AG09309 (cell line): ENCODE measurements at regions not wholly inside any gene's neighbourhood (a gene's known extent, or its start where the extent isn't known, plus 50 kb on each side); places are given as distances from the start of the nearest gene placed in this dataset.

Source experiments
- DNase-seq: peaks from one replicate; pipeline ENCODE4 v3.0.0-alpha.2; 2010; ENCODE audit warnings: low read depth
- H3K4me3 ChIP-seq: 2 replicates; pipeline ENCODE4 v1.5.1; 2011; ENCODE audit warnings: mild to moderate bottlenecking, low read depth, low read length, moderate library complexity; ENCODE audit not compliant: control insufficient read depth
- CTCF ChIP-seq: IDR thresholded peaks from 2 replicates; pipeline ENCODE4 v1.5.1; 2011; ENCODE audit warnings: mild to moderate bottlenecking, low read depth, low read length, inconsistent platforms; ENCODE audit not compliant: insufficient read depth, control insufficient read depth; ENCODE audit errors: missing control alignments

- H3K4me3 ChIP-seq = no peak overlapping the region
- no peak for TF ChIP-seq CTCF
- DNase-seq = no peak
Measured at GRCh38 chr1:78415165-78415564, 75.6 kb upstream of the PTGFR start.

- no peak overlapping the region for H3K4me3 ChIP-seq
- DNase-seq = peak; percentile 89
Measured at GRCh38 chr1:78419309-78419708, 71.5 kb upstream of the PTGFR start.

GRCh38 chr1:78420181-78420580 is 70.6 kb upstream of the PTGFR start:
- no peak for DNase-seq

More at GRCh38 chr1:78419309-78419708, 71.5 kb upstream of the PTGFR start:
- TF ChIP-seq CTCF = no peak

GRCh38 chr1:78420688-78421087 is 70.1 kb upstream of the PTGFR start:
- H3K4me3 ChIP-seq = no peak overlapping the region
- no peak for TF ChIP-seq CTCF
- DNase-seq = no peak

More at GRCh38 chr1:78420181-78420580, 70.6 kb upstream of the PTGFR start:
- H3K4me3 ChIP-seq = no peak overlapping the region
- TF ChIP-seq CTCF = no peak

GRCh38 chr1:78424720-78425119 is 66.1 kb upstream of the PTGFR start:
- H3K4me3 ChIP-seq = no peak overlapping the region
- DNase-seq = no peak
- no peak for TF ChIP-seq CTCF

- DNase-seq = no peak
- H3K4me3 ChIP-seq = no peak overlapping the region
- no peak for TF ChIP-seq CTCF
Measured at GRCh38 chr1:78426408-78426807, 64.4 kb upstream of the PTGFR start.

- no peak for TF ChIP-seq CTCF
- H3K4me3 ChIP-seq = no peak overlapping the region
- no peak for DNase-seq
Measured at GRCh38 chr1:78427506-78427905, 63.3 kb upstream of the PTGFR start.
